Glutamatergic neuron (in vitro differentiated cells): ENCODE measurements at regions not wholly inside any gene's neighbourhood (a gene's known extent, or its start where the extent isn't known, plus 50 kb on each side); places are given as distances from the start of the nearest gene placed in this dataset.

Experiments
- DNase-seq: peaks from one replicate; pipeline ENCODE4 v3.0.0; 2022
- H3K27ac Mint-ChIP-seq: one replicate; pipeline ENCODE4 v1.8.0; 2020; ENCODE audit warnings: mild to moderate bottlenecking, mixed read lengths, inconsistent platforms; ENCODE audit not compliant: unreplicated experiment
- H3K27me3 Mint-ChIP-seq: one replicate; pipeline ENCODE4 v1.8.0; 2020; ENCODE audit warnings: mild to moderate bottlenecking, moderate library complexity, mixed read lengths, inconsistent platforms; ENCODE audit not compliant: unreplicated experiment
- H3K36me3 Mint-ChIP-seq: one replicate; pipeline ENCODE4 v1.8.0; 2020; ENCODE audit warnings: mild to moderate bottlenecking, mixed read lengths, inconsistent platforms; ENCODE audit not compliant: unreplicated experiment
- H3K4me1 Mint-ChIP-seq: one replicate; pipeline ENCODE4 v1.8.0; 2020; ENCODE audit warnings: mild to moderate bottlenecking, low read depth, mixed read lengths, inconsistent platforms; ENCODE audit not compliant: unreplicated experiment
- H3K4me3 Mint-ChIP-seq: one replicate; pipeline ENCODE4 v1.8.0; 2020; ENCODE audit warnings: mild to moderate bottlenecking, mixed read lengths, inconsistent platforms; ENCODE audit not compliant: unreplicated experiment
- H3K9me3 Mint-ChIP-seq: one replicate; pipeline ENCODE4 v1.8.0; 2020; ENCODE audit warnings: mild to moderate bottlenecking, moderate library complexity, mixed read lengths, inconsistent platforms; ENCODE audit not compliant: unreplicated experiment
- CTCF ChIP-seq: fragments of 200-600 bp; sonication (generic); IDR thresholded peaks from one replicate; pipeline ENCODE4 v1.5.0; 2021; ENCODE audit not compliant: partially characterized antibody, unreplicated experiment

DNA sequence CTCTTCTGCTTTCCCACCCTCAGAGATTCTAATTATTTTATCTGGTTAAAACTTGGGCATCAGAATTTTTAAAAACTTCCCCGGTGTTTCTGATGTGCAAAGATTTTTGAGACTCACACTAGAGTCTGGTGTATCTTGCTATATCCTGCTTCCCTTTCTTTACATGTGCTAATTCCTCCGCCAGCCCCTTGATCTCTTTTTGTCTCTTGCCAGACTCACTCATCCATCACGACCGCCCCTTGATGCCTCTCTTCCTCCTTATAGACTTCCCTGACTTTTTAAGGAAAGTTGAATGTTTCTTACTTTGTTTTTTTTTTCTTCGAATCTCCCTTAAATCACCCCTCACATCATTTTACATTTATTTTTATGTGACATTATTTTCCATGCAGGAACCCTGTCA, 274.9 kb upstream of the PITX2 start:
- Mint-ChIP-seq H3K4me1 (no peaks in the 10 kb centered on the region), H3K36me3 (no peaks in the 10 kb centered on the region), H3K27ac (no peak overlapping the region), H3K9me3 (no peaks in the 10 kb centered on the region), H3K27me3 (no peaks in the 10 kb centered on the region), H3K4me3 (no peak overlapping the region)
- TF ChIP-seq CTCF, result no peak
- DNase-seq, result no peak

DNA sequence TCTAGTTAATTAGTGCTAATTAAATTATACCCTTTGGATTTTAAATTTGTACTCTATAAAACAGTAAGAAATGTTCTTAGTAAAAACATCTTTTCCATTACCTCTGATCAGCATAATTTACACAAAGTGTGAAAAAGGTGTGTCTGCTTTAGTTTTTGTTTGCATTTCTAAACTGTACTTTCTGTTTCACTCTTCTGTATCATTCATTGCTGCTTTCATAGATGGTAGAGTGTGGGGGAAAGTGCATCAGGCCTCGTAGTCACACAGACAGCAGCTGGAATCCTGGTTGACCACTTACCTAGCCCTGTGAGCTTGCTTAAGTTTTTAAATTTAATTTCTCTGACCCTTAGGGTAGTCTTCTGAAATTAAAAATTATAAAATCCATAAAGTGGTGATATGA, 275.4 kb upstream of the PITX2 start:
- H3K4me1 Mint-ChIP-seq, result no peaks in the 10 kb centered on the region
- no peak overlapping the region for H3K4me3 Mint-ChIP-seq
- no peak for TF ChIP-seq CTCF
- no peaks in the 10 kb centered on the region for H3K27me3 Mint-ChIP-seq
- DNase-seq, result no peak
- no peaks in the 10 kb centered on the region for H3K36me3 Mint-ChIP-seq
- H3K27ac Mint-ChIP-seq, result no peak overlapping the region
- no peaks in the 10 kb centered on the region for H3K9me3 Mint-ChIP-seq

DNA sequence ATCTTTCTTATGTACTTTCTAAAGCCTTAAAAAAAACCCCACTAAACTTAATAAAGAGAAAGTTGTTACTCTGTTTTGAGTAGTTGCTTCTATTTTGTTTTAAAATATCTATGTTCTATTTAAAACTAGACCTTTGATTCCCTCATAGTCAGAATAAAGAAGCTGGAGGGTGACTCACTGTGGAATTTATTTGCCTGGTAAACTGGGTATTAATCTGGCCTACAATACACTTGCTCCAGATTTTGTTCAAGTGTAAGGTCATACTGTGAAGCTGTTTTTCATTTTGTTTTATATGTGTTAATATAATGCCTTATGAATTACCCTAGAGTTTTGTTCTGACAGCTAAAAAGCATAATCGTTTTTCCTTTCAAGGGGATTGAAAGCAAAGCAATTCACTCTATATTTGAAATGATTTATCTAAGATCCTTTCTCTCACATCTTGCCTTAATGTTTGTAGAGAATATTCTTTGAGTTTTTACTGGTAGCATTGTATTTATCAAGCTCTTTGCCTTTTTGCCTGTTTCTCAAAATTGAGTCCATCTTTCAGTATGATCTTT, 277.4 kb upstream of the PITX2 start:
- Mint-ChIP-seq H3K9me3 (no peaks in the 10 kb centered on the region), H3K4me3 (no peak overlapping the region), H3K27me3 (no peaks in the 10 kb centered on the region), H3K36me3 (no peaks in the 10 kb centered on the region), H3K27ac (no peak overlapping the region), H3K4me1 (no peaks in the 10 kb centered on the region)
- TF ChIP-seq CTCF, result no peak
- DNase-seq, result no peak

DNA sequence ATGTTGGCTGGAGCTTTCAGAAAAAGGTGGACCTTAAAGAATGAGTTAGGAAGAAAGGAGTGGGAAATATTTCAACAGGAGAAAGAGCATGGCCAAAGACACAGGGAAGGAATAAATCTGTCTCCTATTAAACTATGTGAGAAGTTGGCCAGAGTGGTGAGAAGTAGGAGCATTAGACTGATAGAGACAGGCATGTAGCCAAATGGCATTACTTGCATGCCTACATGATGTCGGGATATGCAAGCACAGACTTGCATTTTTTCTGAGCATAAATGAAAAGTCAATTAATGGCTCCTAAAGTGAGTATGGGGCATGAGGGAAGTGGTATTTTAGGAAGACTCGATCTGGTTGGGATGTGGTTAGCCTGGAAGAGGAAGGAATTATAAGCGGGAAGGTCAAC, 279.6 kb upstream of the PITX2 start:
- Mint-ChIP-seq H3K27ac (no peak overlapping the region), H3K27me3 (no peaks in the 10 kb centered on the region), H3K36me3 (no peaks in the 10 kb centered on the region), H3K9me3 (no peaks in the 10 kb centered on the region), H3K4me3 (no peak overlapping the region), H3K4me1 (no peaks in the 10 kb centered on the region)
- no peak for TF ChIP-seq CTCF
- DNase-seq, result no peak

DNA sequence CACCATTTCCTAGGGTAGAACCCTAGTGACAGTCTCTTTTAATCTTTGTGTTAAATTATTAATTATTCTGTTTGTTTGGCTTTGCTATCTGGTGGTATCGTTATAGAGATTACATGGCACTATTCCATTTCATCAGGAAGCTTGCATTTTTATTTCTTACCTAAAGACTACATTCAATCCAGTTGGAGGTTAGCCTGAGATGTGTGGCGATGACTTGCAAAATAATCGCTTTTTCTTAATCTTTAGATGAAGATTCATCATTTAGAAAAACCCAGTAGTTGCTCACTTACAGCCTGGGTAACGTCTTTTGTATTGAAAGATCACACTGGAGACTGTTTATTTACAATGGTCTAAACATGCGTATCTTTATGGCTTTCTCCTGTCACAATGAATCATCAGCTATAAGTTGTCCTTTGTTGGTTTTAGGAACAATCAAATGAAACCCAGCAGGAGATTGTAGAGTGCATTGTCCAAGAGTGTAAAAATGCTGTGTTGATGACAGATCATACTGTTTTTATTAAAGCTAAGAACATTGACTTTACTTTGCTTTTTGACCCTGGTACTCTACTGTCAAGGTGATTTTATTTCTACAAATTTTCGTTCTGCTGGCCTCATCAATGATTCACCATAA, 281.7 kb upstream of the PITX2 start:
- no peak overlapping the region for H3K4me3 Mint-ChIP-seq
- H3K27me3 Mint-ChIP-seq, result no peaks in the 10 kb centered on the region
- no peak for TF ChIP-seq CTCF
- H3K9me3 Mint-ChIP-seq, result no peaks in the 10 kb centered on the region
- no peaks in the 10 kb centered on the region for H3K36me3 Mint-ChIP-seq
- H3K27ac Mint-ChIP-seq, result no peak overlapping the region
- H3K4me1 Mint-ChIP-seq, result no peaks in the 10 kb centered on the region
- no peak for DNase-seq
